Kidney glomerular epithelial cell (primary cell): ENCODE measurements at regions not wholly inside any gene's neighbourhood (a gene's known extent, or its start where the extent isn't known, plus 50 kb on each side); places are given as distances from the start of the nearest gene placed in this dataset.
"Not testable (repeated sequence)": the region's sequence is repeated elsewhere in the genome, so short reads cannot be mapped to it uniquely, and the experiment has no call there.

ENCODE experiments used
- DNase-seq: peaks from one replicate; lab custom pipeline; 2025; lab: John Stamatoyannopoulos, UW

GRCh38 chr11:28899706-28900105 is 791.5 kb downstream of the METTL15 start:
- no peak for DNase-seq

GRCh38 chr11:28890601-28891040 is 782.4 kb downstream of the METTL15 start:
- not testable (repeated sequence) for DNase-seq

- DNase-seq, result no peak
These were observed 779.5 kb downstream of the METTL15 start for GRCh38 chr11:28887681-28888080.

- DNase-seq, result no peak
These were observed 771.7 kb downstream of the METTL15 start for GRCh38 chr11:28879869-28880268.

- peak; percentile 67 for DNase-seq
These were observed 769.8 kb downstream of the METTL15 start for GRCh38 chr11:28878025-28878424.

- DNase-seq, result no peak
These were observed 769.2 kb downstream of the METTL15 start for GRCh38 chr11:28877340-28877739.

- DNase-seq, result no peak
These were observed 766.5 kb downstream of the METTL15 start for GRCh38 chr11:28874706-28875105.

- no peak for DNase-seq
These were observed 762.9 kb downstream of the METTL15 start for GRCh38 chr11:28871090-28871489.

- no peak for DNase-seq
These were observed 755.2 kb downstream of the METTL15 start for GRCh38 chr11:28863422-28863821.

- DNase-seq, result peak; percentile 31
These were observed 752.7 kb downstream of the METTL15 start for GRCh38 chr11:28860893-28861292.

GRCh38 chr11:28858076-28858475 is 749.9 kb downstream of the METTL15 start:
- no peak for DNase-seq

- DNase-seq, result no peak
These were observed 740.9 kb downstream of the METTL15 start for GRCh38 chr11:28849053-28849452.

GRCh38 chr11:28842716-28843115 is 734.5 kb downstream of the METTL15 start:
- DNase-seq, result no peak

GRCh38 chr11:28838741-28839140 is 730.6 kb downstream of the METTL15 start:
- no peak for DNase-seq

- no peak for DNase-seq
These were observed 729.4 kb downstream of the METTL15 start for GRCh38 chr11:28837599-28837998.

GRCh38 chr11:28836285-28837081 is 728.3 kb downstream of the METTL15 start:
- DNase-seq, result peak; percentile 98

GRCh38 chr11:28835790-28836189 is 727.6 kb downstream of the METTL15 start:
- no peak for DNase-seq

- no peak for DNase-seq
These were observed 727.1 kb downstream of the METTL15 start for GRCh38 chr11:28835317-28835716.

GRCh38 chr11:28834877-28835276 is 726.7 kb downstream of the METTL15 start:
- peak; percentile 53 for DNase-seq

- DNase-seq, result peak; percentile 96
These were observed 725.5 kb downstream of the METTL15 start for GRCh38 chr11:28833670-28834069.

- peak; percentile 60 for DNase-seq
These were observed 725.0 kb downstream of the METTL15 start for GRCh38 chr11:28833169-28833568.

GRCh38 chr11:28826807-28827206 is 718.6 kb downstream of the METTL15 start:
- DNase-seq, result no peak

GRCh38 chr11:28822576-28822975 is 714.4 kb downstream of the METTL15 start:
- DNase-seq, result no peak
